ENCODE measurements at regions not wholly inside any gene's neighbourhood (a gene's known extent, or its start where the extent isn't known, plus 50 kb on each side); places are given as distances from the start of the nearest gene placed in this dataset.

- peak; percentile 3 for DNase-seq (ENCODE audit: low read depth, low spot score)
Measured at GRCh38 chr16:63388277-63388676, 1352.0 kb upstream of the CDH8 start.

- DNase-seq (ENCODE audit: low read depth, low spot score), result no peak
Measured at GRCh38 chr16:63385714-63386432, 1349.6 kb upstream of the CDH8 start.

GRCh38 chr16:63373744-63374143 lies 1337.5 kb upstream of the CDH8 start:
- DNase-seq (ENCODE audit: low read depth, low spot score), result no peak

DNA sequence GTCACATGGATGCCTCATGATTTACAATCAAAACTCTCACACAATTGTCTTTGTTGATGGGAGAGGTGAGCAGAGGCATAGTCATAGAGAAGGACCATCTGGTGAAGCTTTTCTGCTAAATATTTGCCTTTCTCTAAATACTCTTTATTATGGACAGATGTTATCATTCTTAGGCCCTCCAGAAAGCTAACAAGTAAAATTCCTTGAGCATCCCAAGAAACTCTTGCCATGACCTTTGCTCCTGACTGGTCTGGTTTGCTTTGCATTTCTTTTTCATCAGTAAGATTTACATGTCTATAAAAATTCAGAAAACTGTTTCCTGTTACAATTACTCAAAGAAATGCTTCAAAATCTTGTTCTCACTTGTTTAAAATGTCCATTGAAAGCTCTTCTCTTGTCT lies 1336.6 kb upstream of the CDH8 start:
- DNase-seq (ENCODE audit: low read depth, low spot score), result no peak

GRCh38 chr16:63372283-63372682 lies 1336.0 kb upstream of the CDH8 start:
- DNase-seq (ENCODE audit: low read depth, low spot score), result no peak

GRCh38 chr16:63365649-63366304 lies 1329.5 kb upstream of the CDH8 start:
- DNase-seq (ENCODE audit: low read depth, low spot score), result no peak

GRCh38 chr16:63363738-63364137 lies 1327.5 kb upstream of the CDH8 start:
- no peak for DNase-seq (ENCODE audit: low read depth, low spot score)

GRCh38 chr16:63361032-63361624 lies 1324.9 kb upstream of the CDH8 start:
- peak; percentile 27 for DNase-seq (ENCODE audit: low read depth, low spot score)

- DNase-seq (ENCODE audit: low read depth, low spot score), result no peak
Measured at GRCh38 chr16:63349961-63350360, 1313.7 kb upstream of the CDH8 start.

- no peak for DNase-seq (ENCODE audit: low read depth, low spot score)
Measured at GRCh38 chr16:63346000-63346399, 1309.8 kb upstream of the CDH8 start.

DNA sequence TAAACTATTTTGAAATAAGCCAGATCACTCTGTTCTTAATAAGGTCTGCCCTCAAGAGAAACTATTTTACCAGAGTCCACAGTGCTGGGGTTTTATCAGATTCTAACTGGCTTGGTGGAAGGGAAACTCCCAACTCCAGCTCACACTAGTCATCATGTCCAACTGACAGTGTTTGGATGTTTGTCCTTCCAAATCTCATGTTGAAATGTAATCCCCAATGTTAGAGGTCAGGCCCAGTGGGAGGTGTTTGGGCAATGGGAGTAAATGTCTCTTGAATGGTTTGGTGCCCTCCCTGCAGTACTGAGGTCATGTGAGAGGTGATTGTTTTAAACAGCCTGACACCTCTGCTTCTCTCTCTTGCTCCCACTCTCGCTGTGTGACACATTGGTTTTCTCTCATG lies 1301.0 kb upstream of the CDH8 start:
- DNase-seq (ENCODE audit: low read depth, low spot score), result no peak

DNA sequence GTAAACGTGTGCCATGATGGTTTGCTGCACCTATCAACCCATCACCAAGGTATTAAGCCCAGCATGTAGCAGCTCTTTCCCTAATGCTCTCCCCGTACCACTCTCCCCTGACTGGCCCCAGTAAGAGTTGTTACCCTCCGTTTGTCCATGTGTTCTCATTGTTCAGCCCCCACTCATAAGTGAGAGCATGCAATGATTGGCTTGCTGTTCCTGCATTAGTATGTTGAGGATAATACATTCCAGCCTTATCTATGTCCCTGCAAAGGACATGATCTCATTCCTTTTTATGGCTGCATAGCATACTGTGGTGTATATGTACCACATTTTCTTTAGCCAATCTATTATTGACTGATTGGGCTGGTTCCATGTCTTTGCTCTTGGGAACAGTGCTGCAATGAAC lies 1294.9 kb upstream of the CDH8 start:
- DNase-seq (ENCODE audit: low read depth, low spot score), result no peak

GRCh38 chr16:63326736-63327339 lies 1290.6 kb upstream of the CDH8 start:
- no peak for DNase-seq (ENCODE audit: low read depth, low spot score)

DNA sequence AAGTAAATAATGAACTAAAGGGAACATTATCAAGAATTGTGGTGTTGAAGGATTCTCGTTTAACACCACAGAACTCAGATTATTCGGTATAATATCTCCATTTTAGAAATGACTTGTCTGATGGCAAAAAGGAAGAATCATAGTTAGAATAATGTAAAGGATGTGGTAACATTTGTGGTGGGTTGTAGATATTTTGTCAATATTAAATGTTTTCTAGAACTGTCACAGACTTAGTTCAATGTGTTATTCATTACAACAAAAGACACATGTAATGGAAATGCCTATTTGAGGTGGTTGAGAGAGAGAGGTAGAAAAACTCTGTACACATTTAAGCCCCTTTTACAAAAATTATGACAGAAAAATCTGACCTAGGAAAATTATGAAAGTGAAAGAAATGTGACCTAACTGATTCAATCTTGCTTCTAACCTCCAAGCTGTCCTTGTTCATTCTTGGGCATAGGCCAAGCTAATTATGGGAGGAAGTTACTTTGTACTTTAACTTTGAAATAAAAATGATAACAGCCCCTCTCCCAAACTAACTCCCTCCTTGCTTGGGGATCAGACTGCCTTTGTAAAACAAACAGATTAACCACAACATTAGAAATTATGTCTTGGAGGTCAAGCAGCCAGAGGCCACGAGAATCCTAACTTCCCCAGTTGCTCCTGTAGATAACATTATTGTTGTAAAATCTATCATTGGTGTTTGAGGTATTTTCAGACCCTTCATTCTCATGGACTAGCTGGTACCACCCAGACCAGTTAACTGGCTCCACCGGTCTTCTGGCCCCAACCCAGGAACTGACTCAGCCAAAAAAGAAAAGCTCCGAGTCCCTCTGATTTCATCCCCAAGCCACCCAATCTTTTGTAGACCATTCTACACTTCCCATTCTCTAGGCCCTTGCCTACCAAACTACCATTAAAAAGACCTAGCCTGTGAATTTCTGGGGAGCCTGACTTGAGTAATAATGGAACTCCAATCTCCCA lies 1287.8 kb upstream of the CDH8 start:
- DNase-seq (ENCODE audit: low read depth, low spot score), result no peak

DNA sequence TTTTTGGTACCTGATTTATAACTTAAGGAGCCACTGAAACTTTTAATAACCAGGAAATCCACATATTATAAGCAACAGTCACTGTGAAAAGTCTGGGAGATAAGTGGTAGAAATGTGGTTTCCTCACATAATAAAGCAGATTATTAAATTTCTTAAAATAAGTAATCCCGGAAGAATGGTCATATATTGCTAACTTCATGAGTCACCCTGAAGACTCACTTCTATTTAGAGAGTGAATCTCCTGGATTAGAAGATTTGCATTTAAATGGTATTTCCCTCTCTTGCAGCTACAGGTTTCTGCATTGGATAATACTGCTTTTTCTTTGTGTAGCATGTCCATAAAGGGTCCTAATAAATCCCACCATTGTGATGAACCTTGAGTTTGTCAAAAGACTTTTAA lies 1286.8 kb upstream of the CDH8 start:
- DNase-seq (ENCODE audit: low read depth, low spot score), result no peak

DNA sequence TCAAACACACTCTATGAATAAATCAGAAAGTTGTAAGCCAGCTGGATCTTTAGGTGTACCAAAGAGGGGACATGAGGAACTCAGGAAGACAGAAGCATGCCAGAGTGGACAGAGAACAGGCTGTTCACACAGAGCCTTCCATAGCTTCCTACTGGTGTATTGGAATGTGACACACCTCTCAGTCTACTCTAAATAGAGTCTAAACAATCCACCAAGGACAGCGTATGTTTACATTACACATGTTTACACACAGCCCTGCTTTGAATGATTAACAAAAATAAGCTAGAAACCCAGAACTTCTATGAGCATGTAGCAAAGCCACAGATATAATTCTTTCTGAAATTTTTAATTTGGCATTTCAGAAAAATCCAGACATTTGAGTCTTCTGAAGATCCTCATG lies 1279.0 kb upstream of the CDH8 start:
- DNase-seq (ENCODE audit: low read depth, low spot score), result no peak

- DNase-seq (ENCODE audit: low read depth, low spot score), result no peak
Measured at GRCh38 chr16:63312346-63312745, 1276.1 kb upstream of the CDH8 start.

DNA sequence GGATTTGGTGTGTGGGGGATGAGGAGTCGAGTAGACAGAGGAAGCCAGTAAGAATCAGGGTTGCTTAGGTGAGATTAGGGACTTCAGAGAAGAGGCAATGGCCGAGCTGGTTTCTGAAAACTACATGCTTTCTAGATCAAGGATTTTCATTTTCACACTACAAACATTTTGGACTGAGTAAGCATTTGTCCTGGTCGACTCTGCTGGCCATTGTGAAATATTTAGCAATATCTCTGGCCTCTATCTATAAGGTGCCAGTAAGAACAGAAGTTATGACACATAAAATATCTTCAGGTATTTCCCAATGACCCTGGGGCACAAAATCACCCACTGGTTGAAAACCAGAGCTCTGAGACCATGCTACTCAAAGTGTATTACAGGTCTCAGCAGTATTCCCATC lies 1275.1 kb upstream of the CDH8 start:
- DNase-seq (ENCODE audit: low read depth, low spot score), result no peak

DNA sequence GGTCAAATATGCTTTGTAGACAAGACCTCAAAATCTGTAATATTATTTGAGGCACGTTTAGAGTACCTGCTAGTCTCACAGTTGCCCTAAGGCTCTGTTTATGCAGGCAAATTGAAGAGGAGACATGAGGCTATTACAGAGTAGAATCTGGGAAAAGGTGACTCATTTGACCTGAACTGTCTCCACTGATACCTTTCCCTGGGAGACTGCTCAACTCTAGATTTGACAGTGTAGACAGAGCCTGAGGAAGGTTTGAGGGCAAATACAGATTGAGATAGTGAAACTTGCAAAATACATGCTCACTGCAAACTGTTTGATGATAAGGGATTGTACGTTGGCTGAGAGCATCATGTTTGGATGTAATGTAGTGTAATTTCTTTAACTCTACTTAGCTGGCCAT lies 1266.6 kb upstream of the CDH8 start:
- DNase-seq (ENCODE audit: low read depth, low spot score), result no peak

- DNase-seq (ENCODE audit: low read depth, low spot score), result no peak
Measured at GRCh38 chr16:63301349-63301748, 1265.1 kb upstream of the CDH8 start.

DNA sequence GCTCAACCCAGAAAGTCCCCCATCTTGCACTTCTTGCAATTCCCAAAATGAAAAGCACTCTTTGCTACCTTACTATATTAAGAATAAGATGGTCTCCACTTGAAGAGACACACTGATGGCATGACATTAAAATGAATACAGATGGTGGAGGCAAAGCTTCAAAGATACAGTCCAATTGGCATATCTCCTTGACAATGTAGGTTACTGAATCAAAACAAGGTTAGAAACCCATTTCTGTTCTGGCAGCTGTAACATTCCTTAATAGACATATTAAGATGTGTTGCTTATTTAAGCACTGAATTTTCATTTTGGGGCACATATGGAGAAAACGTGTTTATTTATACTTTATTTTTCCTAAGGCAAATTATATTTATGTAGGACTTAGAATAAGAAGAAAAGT lies 1262.8 kb upstream of the CDH8 start:
- no peak for DNase-seq (ENCODE audit: low read depth, low spot score)

- DNase-seq (ENCODE audit: low read depth, low spot score), result no peak
Measured at GRCh38 chr16:63292036-63292435, 1255.8 kb upstream of the CDH8 start.

Data from ELF-1 (cell line).